IPS-15b (cell line): ENCODE measurements at regions not wholly inside any gene's neighbourhood (a gene's known extent, or its start where the extent isn't known, plus 50 kb on each side); places are given as distances from the start of the nearest gene placed in this dataset.
"Not testable (repeated sequence)": the region's sequence is repeated elsewhere in the genome, so short reads cannot be mapped to it uniquely, and the experiment has no call there.

Source experiments
- H3K27me3 ChIP-seq: one replicate; pipeline ENCODE4 v1.6.1; 2013; ENCODE audit warnings: low read length; ENCODE audit not compliant: control insufficient read depth, insufficient read depth
- H3K36me3 ChIP-seq: one replicate; pipeline ENCODE4 v1.6.1; 2013; ENCODE audit warnings: low read length; ENCODE audit not compliant: control insufficient read depth, insufficient read depth
- H3K4me1 ChIP-seq: one replicate; pipeline ENCODE4 v1.6.1; 2013; ENCODE audit warnings: mild to moderate bottlenecking, low read length; ENCODE audit not compliant: control insufficient read depth, insufficient read depth
- H3K4me3 ChIP-seq: one replicate; pipeline ENCODE4 v1.5.1; 2013; ENCODE audit warnings: low read depth, low read length
- H3K9ac ChIP-seq: one replicate; pipeline ENCODE4 v1.6.1; 2013; ENCODE audit warnings: low read depth, mild to moderate bottlenecking, low read length
- H3K9me3 ChIP-seq: one replicate; pipeline ENCODE4 v1.6.1; 2013; ENCODE audit warnings: mild to moderate bottlenecking, low read length; ENCODE audit not compliant: control insufficient read depth, insufficient read depth

- peak overlapping the region; percentile 51 for H3K4me3 ChIP-seq
- H3K27me3 ChIP-seq: no peaks in the 10 kb centered on the region
These were observed 100.6 kb upstream of the IGF1R start for GRCh38 chr15:98547741-98548138.

DNA sequence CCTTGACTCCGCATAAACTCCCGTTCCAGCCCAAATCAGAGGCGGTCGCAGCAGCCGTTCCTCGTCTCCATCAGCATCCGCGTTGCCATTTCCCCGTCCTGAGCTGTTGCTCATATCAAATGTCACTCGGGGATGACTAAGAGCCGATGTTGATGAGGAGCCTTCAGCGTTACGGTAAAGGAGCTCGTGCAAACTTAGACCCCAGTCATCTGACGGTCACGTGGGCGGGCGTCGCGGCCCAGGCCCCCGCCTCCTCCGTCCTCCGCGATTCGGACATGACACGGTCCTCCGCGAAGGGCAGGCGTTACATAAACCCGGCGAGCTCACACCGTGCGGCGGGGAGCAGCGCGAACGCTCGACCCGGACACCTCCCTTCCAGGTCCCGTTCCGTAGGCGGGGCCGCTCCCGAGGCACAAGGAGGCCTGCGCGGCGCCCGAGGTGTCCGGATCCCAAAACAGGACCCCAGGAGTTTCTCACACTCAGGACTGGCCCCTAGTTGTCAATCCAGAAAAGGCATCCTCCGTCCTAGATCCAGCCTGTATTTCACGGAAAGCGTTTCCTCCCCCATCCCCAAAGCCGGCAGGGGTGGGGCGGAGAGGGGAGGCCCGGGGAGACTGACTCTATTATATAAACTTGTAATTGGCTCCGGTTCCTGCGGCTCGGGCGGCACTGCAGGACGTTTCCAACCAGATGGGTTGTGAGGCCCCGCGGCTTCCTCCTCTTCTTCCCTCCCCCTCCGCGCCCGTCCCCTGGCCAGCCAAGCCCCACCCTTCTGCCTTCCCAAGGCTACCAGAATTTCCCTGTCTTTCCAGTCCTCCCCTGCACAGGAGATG lies 100.0 kb upstream of the IGF1R start:
- Histone ChIP-seq H3K4me1 (peaks cover 5% of the 10 kb centered on the region), H3K9ac (peak overlapping the region; percentile 32), H3K4me3 (peak overlapping the region; percentile 51), H3K27me3 (no peaks in the 10 kb centered on the region), H3K9me3 (no peaks in the 10 kb centered on the region), H3K36me3 (no peaks in the 10 kb centered on the region)

More at GRCh38 chr15:98547741-98548138, 100.6 kb upstream of the IGF1R start:
- Histone ChIP-seq H3K9me3 (no peaks in the 10 kb centered on the region), H3K36me3 (no peaks in the 10 kb centered on the region), H3K9ac (no peak overlapping the region), H3K4me1 (peaks cover 5% of the 10 kb centered on the region)

- no peaks in the 10 kb centered on the region for H3K9me3 ChIP-seq
- peak overlapping the region; percentile 51 for H3K4me3 ChIP-seq
- H3K9ac ChIP-seq: no peak overlapping the region
- no peaks in the 10 kb centered on the region for H3K27me3 ChIP-seq
- H3K4me1 ChIP-seq: peaks cover 5% of the 10 kb centered on the region
- no peaks in the 10 kb centered on the region for H3K36me3 ChIP-seq
These were observed 99.3 kb upstream of the IGF1R start for GRCh38 chr15:98549003-98549402.

- H3K9me3 ChIP-seq: no peaks in the 10 kb centered on the region
- H3K4me3 ChIP-seq: no peak overlapping the region
- peaks cover 5% of the 10 kb centered on the region for H3K4me1 ChIP-seq
- no peak overlapping the region for H3K9ac ChIP-seq
- no peaks in the 10 kb centered on the region for H3K36me3 ChIP-seq
- H3K27me3 ChIP-seq: no peaks in the 10 kb centered on the region
These were observed 98.6 kb upstream of the IGF1R start for GRCh38 chr15:98549741-98550140.

GRCh38 chr15:98550363-98550762 lies 98.0 kb upstream of the IGF1R start:
- not testable (repeated sequence) for H3K9ac ChIP-seq, H3K27me3 ChIP-seq, H3K9me3 ChIP-seq, H3K4me1 ChIP-seq, H3K36me3 ChIP-seq, H3K4me3 ChIP-seq

- peak overlapping the region; percentile 32 for H3K9ac ChIP-seq
- peaks cover 11% of the 10 kb centered on the region for H3K4me1 ChIP-seq
- H3K27me3 ChIP-seq: no peaks in the 10 kb centered on the region
- no peaks in the 10 kb centered on the region for H3K36me3 ChIP-seq
- no peak overlapping the region for H3K4me3 ChIP-seq
- no peaks in the 10 kb centered on the region for H3K9me3 ChIP-seq
These were observed 96.3 kb upstream of the IGF1R start for GRCh38 chr15:98551936-98552562.

DNA sequence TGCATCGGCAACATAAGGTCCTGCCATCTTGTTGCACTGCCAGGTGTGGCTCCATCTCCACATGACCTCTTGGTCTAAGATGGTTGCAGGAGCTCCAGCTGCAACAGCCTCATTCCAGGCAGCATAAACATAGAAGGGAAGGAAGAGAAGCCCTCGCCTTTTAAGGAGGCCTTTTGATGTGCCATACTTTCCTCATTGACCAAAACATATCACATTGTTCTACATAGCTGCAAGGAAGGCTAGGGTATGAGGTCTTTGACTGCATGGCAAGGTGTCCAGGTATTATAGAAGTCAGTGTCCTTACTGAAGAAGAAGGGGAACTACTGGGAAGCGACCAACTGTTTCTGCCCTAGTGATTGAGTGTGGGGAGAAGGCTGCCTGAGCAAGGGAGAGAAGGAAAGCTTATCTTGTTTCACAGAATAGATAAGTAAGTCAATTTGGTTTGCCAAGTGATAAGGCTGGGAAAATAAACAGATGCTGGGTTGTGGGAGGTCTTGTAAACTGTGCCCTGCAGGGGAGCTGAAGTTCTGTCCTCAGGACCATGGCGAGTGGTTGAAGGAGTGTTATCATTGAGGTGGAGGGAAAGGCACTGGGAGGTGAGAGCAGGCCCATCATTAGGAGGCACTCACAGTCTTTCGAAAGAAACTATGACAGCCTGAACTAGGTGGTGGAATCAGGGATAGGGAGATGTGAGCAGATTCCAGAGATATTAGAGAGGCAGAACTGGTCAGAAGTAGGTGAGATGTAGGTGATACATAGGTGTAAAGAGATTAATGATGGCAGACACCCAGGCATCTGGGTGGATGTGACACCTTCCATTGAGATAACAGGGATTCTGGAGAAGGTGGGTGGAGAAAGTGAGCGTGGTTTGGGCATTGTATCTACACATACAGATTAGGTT lies 93.8 kb upstream of the IGF1R start:
- peaks cover 10% of the 10 kb centered on the region for H3K4me1 ChIP-seq
- no peaks in the 10 kb centered on the region for H3K36me3 ChIP-seq
- H3K9me3 ChIP-seq: no peaks in the 10 kb centered on the region
- H3K4me3 ChIP-seq: no peak overlapping the region
- no peak overlapping the region for H3K9ac ChIP-seq
- no peaks in the 10 kb centered on the region for H3K27me3 ChIP-seq

DNA sequence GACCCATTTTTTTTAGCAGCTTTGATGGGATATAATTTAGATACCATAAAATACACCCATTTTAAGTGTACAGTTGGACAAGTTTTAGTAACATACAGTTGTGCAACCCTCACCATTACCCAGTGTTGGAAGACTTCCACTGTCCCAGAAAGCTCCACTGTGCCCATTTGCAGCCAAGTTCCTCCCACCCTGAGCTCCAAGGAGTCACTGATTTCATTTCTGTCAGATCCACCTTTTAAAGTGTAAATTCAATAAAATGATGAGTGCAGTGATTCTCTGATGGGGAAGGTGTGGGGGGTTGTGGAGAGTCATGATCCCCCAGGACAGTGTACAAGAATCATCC lies 93.2 kb upstream of the IGF1R start:
- H3K9me3 ChIP-seq: no peaks in the 10 kb centered on the region

GRCh38 chr15:98556321-98556720 lies 92.0 kb upstream of the IGF1R start:
- H3K27me3 ChIP-seq: no peaks in the 10 kb centered on the region
- H3K4me3 ChIP-seq: no peak overlapping the region
- H3K9ac ChIP-seq: no peak overlapping the region
- H3K9me3 ChIP-seq: no peaks in the 10 kb centered on the region
- H3K36me3 ChIP-seq: no peaks in the 10 kb centered on the region
- peaks cover 10% of the 10 kb centered on the region for H3K4me1 ChIP-seq

More for the DNA sequence above, 93.2 kb upstream of the IGF1R start:
- H3K9ac ChIP-seq: no peak overlapping the region
- no peaks in the 10 kb centered on the region for H3K36me3 ChIP-seq
- peaks cover 10% of the 10 kb centered on the region for H3K4me1 ChIP-seq
- H3K27me3 ChIP-seq: no peaks in the 10 kb centered on the region
- H3K4me3 ChIP-seq: no peak overlapping the region

DNA sequence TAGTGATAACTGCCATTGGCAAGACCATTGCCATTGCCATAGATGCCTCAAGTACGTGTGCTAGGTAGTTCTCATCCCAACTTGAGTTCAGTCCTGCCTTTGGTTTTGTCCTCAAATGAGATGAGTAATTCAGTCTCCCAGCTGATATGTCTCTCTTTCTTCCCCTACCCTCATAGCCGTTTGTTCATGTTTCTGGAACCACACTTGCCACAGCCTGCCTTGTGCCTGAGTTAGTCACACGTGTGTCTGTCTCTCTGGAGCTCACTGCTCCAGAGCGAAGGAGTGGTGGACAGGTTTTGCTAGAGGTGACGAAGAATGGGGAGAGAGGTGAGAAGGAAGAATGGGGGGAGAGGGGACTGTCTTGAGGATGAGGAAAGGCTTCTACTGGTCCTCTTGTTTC lies 88.0 kb upstream of the IGF1R start:
- H3K4me3 ChIP-seq: no peak overlapping the region
- H3K36me3 ChIP-seq: no peaks in the 10 kb centered on the region
- H3K4me1 ChIP-seq: peaks cover 10% of the 10 kb centered on the region
- no peaks in the 10 kb centered on the region for H3K9me3 ChIP-seq
- H3K27me3 ChIP-seq: no peaks in the 10 kb centered on the region
- no peak overlapping the region for H3K9ac ChIP-seq

DNA sequence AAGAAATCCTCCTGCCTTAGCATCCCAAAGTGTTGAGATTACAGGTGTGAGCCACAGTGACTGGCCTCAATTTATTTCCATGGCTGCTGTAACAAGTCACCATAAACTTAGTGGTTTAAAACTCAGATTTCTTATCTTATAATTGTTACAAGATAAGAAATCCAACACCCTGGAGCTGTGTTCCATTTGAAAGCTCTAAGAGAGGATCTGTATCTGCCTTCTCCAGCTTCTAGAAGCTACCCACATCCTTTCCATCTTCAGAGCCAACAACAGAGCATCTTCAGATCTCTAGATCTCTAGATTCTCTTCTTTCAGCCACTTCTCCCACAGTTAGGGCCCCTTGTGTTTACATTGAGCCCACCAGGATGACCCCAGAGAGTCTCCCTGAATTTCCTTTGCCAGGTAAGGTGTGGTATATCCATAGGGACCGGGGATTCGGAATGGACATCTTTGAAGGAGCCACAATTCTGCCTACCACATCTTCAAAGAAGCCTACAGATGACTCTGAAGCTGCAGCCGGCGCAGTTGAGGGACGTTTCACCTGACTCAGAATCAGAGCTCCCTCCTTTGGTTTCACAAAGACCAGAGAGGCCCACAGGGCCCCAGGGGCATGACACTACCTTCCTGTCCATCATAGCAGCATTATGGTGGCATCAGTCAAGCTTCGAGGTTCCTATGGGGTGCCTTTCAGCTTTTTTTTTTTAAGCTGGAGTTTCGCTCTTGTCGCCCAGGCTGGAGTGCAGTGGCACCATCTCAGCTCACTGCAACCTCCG lies 87.0 kb upstream of the IGF1R start:
- Histone ChIP-seq H3K27me3 (no peaks in the 10 kb centered on the region), H3K36me3 (no peaks in the 10 kb centered on the region), H3K4me1 (peaks cover 10% of the 10 kb centered on the region), H3K4me3 (no peak overlapping the region), H3K9me3 (no peaks in the 10 kb centered on the region), H3K9ac (no peak overlapping the region)
